RWPE1 (cell line): ENCODE measurements at regions not wholly inside any gene's neighbourhood (a gene's known extent, or its start where the extent isn't known, plus 50 kb on each side); places are given as distances from the start of the nearest gene placed in this dataset.

Experiments used
- CTCF ChIA-PET: fragments of 350-600 bp; sonication (Branson Sonifier 250); formaldehyde crosslinking; extraction: SDS; loops from one replicate; lab custom pipeline; 2021; lab: Yijun Ruan, JAX
- POLR2A ChIA-PET: fragments of 400-600 bp; formaldehyde crosslinking; extraction: SDS; loops from one replicate; lab custom pipeline; 2020; ENCODE audit warnings: antibody characterized with exemption; ENCODE audit not compliant: low non-redundant PET; lab: Yijun Ruan, JAX
- DNase-seq: peaks from one replicate; pipeline ENCODE4 v3.0.0; 2012; ENCODE audit warnings: low spot score
- H3K27ac ChIP-seq: fragments of 450-650 bp; 2 replicates; pipeline ENCODE4 v1.5.1; 2017
- CTCF ChIP-seq: fragments of 450-650 bp; conservative IDR thresholded peaks from 2 replicates; pipeline ENCODE4 v1.5.1; 2017; ENCODE audit warnings: low read depth, mild to moderate bottlenecking

GRCh38 chr5:2610986-2611385, 140.5 kb downstream of the IRX2 start:
- H3K27ac ChIP-seq, result no peak overlapping the region
- no peak for DNase-seq
- no peak for TF ChIP-seq CTCF
- POLR2A ChIA-PET, result no interaction called here
- CTCF ChIA-PET, result no interaction called here

GRCh38 chr5:2608391-2608790, 143.1 kb downstream of the IRX2 start:
- DNase-seq, result no peak
- ChIA-PET POLR2A (no interaction called here), CTCF (interaction anchor here (0.7 kb wide), 1 partner anchor 292 kb away, joined by 5 read pairs; no protein-coding TSS in a partner anchor)
- no peak for TF ChIP-seq CTCF
- H3K27ac ChIP-seq, result no peak overlapping the region

- no peak overlapping the region for H3K27ac ChIP-seq
- no peak for DNase-seq
- ChIA-PET POLR2A (no interaction called here), CTCF (no interaction called here)
- TF ChIP-seq CTCF, result no peak
Observed at GRCh38 chr5:2607598-2607997, 143.9 kb downstream of the IRX2 start.

- no peak for TF ChIP-seq CTCF
- ChIA-PET CTCF (no interaction called here), POLR2A (no interaction called here)
- no peak for DNase-seq
- no peak overlapping the region for H3K27ac ChIP-seq
Observed at GRCh38 chr5:2603272-2603575, 148.3 kb downstream of the IRX2 start.

GRCh38 chr5:2602451-2603271, 148.8 kb downstream of the IRX2 start:
- TF ChIP-seq CTCF, result no peak
- ChIA-PET CTCF (no interaction called here), POLR2A (no interaction called here)
- DNase-seq, result no peak
- H3K27ac ChIP-seq, result no peak overlapping the region

GRCh38 chr5:2598503-2598902, 153.0 kb downstream of the IRX2 start:
- TF ChIP-seq CTCF, result no peak

More at GRCh38 chr5:2598503-2598902, 153.0 kb downstream of the IRX2 start:
- CTCF ChIA-PET, result no interaction called here
- H3K27ac ChIP-seq, result no peak overlapping the region
- DNase-seq, result no peak
- POLR2A ChIA-PET, result no interaction called here
